NCI-H524 treated with DMSO at 0.1 percent for 48 hours (cell line): ENCODE measurements at regions not wholly inside any gene's neighbourhood (a gene's known extent, or its start where the extent isn't known, plus 50 kb on each side); places are given as distances from the start of the nearest gene placed in this dataset.

Source experiments
- DNase-seq: peaks from one replicate; lab custom pipeline; 2025; lab: John Stamatoyannopoulos, UW

DNA sequence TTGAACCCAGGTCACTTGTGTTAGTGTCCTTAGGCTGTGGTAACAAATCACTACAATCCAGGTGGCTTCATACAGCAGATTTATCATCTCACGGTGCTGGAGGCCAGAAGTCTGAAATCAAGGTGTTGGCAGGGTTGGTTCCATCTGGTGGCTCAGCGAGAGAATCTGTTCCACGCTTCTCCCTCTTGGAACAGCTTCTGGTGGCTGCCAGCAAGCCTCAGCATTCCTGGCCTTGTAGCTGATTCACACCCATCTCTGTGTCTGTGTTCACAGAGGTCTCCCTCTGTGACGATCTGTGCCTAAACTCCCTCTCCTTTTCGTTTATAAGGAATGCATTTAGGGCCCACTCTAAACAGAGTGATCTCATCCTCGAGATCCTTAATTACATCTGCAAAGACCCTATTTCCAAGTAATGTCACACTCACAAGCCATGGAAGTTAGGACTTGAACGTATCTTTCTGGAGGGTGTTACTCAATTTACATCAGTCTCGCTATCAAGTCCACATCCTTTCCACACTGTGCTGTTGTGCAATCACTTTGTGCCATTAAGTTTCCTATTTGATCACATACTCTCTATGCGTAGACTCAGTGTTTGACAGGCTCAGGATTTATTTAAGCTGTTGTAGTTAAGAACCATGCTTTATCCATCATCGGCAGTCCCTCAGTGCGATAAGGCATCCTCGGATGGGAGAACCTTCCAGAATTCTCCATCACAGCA is 164.4 kb downstream of the SOCS6 start:
- no peak for DNase-seq

GRCh38 chr18:70452501-70452900 is 163.7 kb downstream of the SOCS6 start:
- no peak for DNase-seq

- DNase-seq, result no peak
Observed at GRCh38 chr18:70450426-70451253, 161.8 kb downstream of the SOCS6 start.

- DNase-seq, result no peak
Observed at GRCh38 chr18:70448588-70448987, 159.7 kb downstream of the SOCS6 start.

DNA sequence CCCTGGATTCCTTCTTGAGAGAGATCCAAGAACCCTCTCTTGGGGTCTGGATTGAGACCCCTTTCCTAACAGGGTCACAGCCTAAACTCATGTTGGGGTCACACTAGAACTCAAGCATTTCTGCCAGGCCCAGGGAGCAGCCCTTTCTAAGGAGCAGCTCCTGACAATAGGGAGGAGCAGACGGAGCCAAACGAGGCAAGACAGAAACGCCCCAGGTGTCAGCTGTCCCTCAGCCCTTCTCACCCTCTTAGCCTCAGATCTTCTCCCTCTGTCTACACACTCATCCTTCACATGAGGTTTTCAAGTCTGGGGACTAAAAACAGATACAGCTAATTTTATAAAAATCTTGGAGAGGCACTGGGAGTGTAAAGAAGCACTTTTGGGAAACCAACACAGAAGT is 157.2 kb downstream of the SOCS6 start:
- no peak for DNase-seq

DNA sequence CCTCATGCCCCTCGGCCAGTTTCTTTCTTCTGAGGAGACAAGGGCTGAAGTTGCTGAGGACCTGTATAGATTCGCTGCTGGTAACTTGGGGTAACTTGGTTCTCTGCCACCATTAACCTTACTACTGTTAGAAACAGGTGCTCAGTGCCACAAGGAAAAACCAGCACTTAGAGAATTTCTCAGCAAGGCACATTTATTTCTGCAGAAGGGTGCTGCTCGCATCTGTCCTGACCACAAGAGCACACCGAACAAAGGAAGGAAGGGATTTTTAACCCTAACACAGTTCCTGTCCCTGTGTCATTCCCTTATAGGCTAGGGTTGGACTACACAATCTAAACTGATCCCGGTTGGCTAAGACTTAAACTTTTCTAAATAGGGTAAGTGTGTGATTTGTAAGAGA is 154.1 kb downstream of the SOCS6 start:
- DNase-seq, result no peak

- DNase-seq, result no peak
Observed at GRCh38 chr18:70432804-70433400, 144.1 kb downstream of the SOCS6 start.

GRCh38 chr18:70431203-70431624 is 142.4 kb downstream of the SOCS6 start:
- no peak for DNase-seq

- DNase-seq, result no peak
Observed at GRCh38 chr18:70430501-70431173, 141.8 kb downstream of the SOCS6 start.

- no peak for DNase-seq
Observed at GRCh38 chr18:70429847-70430500, 141.1 kb downstream of the SOCS6 start.

- DNase-seq, result no peak
Observed at GRCh38 chr18:70428439-70428838, 139.6 kb downstream of the SOCS6 start.

- no peak for DNase-seq
Observed at GRCh38 chr18:70426818-70427217, 138.0 kb downstream of the SOCS6 start.

- DNase-seq, result no peak
Observed at GRCh38 chr18:70425236-70425635, 136.4 kb downstream of the SOCS6 start.

GRCh38 chr18:70423988-70424387 is 135.1 kb downstream of the SOCS6 start:
- DNase-seq, result no peak

GRCh38 chr18:70423120-70423519 is 134.3 kb downstream of the SOCS6 start:
- no peak for DNase-seq

GRCh38 chr18:70422391-70422965 is 133.6 kb downstream of the SOCS6 start:
- DNase-seq, result no peak

GRCh38 chr18:70421471-70422390 is 132.9 kb downstream of the SOCS6 start:
- DNase-seq, result no peak

DNA sequence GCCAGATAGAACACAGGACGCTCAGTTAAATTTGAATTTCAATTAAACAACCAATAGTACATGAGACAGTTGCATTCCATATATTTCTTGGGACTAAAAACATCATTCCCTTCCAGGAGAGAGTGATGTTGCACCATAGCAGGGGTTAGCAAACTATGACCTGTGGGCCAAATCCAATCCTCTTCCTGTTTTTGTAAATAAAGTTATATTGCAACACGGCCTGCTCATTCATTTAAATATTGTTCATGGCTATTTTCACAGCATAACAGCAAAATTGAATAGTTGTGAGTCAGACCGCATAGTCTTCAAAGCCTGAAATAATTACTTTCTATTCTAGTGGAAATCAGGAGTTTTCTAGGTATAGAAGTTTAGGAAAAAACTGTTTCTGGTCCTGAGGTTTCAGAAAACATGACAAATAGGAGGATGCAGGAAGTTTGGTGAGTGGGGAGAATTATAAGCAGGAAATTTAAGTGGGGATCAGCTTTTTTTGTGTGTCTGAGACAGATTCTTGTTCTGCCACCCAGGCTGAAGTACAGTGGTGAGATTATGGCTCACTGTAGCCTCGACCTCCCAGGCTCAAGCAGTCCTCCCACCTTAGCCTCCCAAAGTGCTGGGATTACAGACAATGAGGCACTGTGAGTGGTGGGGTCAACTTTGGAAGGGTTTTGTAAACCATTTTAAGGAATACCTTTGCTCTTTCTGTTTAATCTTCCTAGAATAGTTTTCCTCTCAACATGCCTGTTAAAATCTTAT is 131.5 kb downstream of the SOCS6 start:
- DNase-seq, result no peak

GRCh38 chr18:70419526-70419925 is 130.7 kb downstream of the SOCS6 start:
- DNase-seq, result no peak
